Gastrocnemius medialis (tissue), 4 donors: ENCODE measurements at regions not wholly inside any gene's neighbourhood (a gene's known extent, or its start where the extent isn't known, plus 50 kb on each side); places are given as distances from the start of the nearest gene placed in this dataset.

Experiments used
- ATAC-seq, 2 donors: fragments of 150-250 bp; one replicate each; pipeline ENCODE4 v1.9.1; 2016
- DNase-seq, 2 donors: peaks; one replicate each; pipeline ENCODE4 v3.0.0-alpha.2; 2019
- H3K27ac ChIP-seq, 4 donors: fragments of 200-600 bp; sonication (generic); 1 replicate in 1 of 4; 2 replicates in 3 of 4; pipeline ENCODE4 v1.5.1; 2016 to 2018; ENCODE audit warnings: mild to moderate bottlenecking in 2 of 4, moderate library complexity in 1 of 4
- H3K27me3 ChIP-seq, 3 donors: fragments of 200-600 bp; sonication (generic) in 2 of 3; 1 replicate in 1 of 3; 2 replicates in 2 of 3; pipeline versions ENCODE4 v1.5.1 to v1.6.0; 2016 to 2019; ENCODE audit warnings: mild to moderate bottlenecking in 1 of 3, moderate library complexity in 1 of 3
- H3K36me3 ChIP-seq, 2 donors: fragments of 200-600 bp; sonication (generic) in 1 of 2; one replicate each; pipeline ENCODE4 v1.5.1; 2017 to 2018
- H3K4me1 ChIP-seq, 2 donors: fragments of 200-600 bp; sonication (generic) in 1 of 2; one replicate each; pipeline ENCODE4 v1.5.1; 2016 to 2017; ENCODE audit warnings: mild to moderate bottlenecking in 2 of 2
- H3K4me3 ChIP-seq, 4 donors: fragments of 200-600 bp; sonication (generic) in 3 of 4; 1 replicate in 1 of 4; 2 replicates in 3 of 4; pipeline ENCODE4 v1.5.1; 2016 to 2019; ENCODE audit warnings: mild to moderate bottlenecking in 2 of 4
- H3K9me3 ChIP-seq, 3 donors: fragments of 200-600 bp; sonication (generic) in 2 of 3; 1 replicate in 1 of 3; 2 replicates in 2 of 3; pipeline ENCODE4 v1.5.1; 2016 to 2019
- POLR2A ChIP-seq, 2 donors: fragments of 450-650 bp; IDR thresholded peaks; one replicate each; pipeline ENCODE4 v1.6.1; 2017; ENCODE audit warnings: antibody characterized with exemption in 2 of 2, mild to moderate bottlenecking in 2 of 2, moderate library complexity in 2 of 2
- in situ Hi-C, 4 donors: fragments of 200-750 bp; cut with MboI; loops; one replicate each; pipeline versions ENCODE4 v1.15.0 to v1.8.0; 2017; ENCODE audit warnings: low sequenced_read_pairs in 4 of 4
- intact Hi-C: fragments of 100-400 bp; cut with DNase I; formaldehyde crosslinking; loops from one replicate; pipeline ENCODE4 v1.15.1; 2023; ENCODE audit warnings: low total_unique reads
- TF ChIP-seq, protein P1 (sequence below), 5 experiments: fragments of 450-650 bp in 3 of 5; fragments of 200-600 bp in 2 of 5; sonication (generic) in 2 of 5; IDR thresholded peaks in 4 of 5; conservative IDR thresholded peaks in 1 of 5; 1 replicate in 4 of 5; 2 replicates in 1 of 5; pipeline ENCODE4 v1.5.1; 2016 to 2019; ENCODE audit warnings: antibody characterized with exemption in 5 of 5, mild to moderate bottlenecking in 3 of 5, moderate library complexity in 3 of 5

DNA sequence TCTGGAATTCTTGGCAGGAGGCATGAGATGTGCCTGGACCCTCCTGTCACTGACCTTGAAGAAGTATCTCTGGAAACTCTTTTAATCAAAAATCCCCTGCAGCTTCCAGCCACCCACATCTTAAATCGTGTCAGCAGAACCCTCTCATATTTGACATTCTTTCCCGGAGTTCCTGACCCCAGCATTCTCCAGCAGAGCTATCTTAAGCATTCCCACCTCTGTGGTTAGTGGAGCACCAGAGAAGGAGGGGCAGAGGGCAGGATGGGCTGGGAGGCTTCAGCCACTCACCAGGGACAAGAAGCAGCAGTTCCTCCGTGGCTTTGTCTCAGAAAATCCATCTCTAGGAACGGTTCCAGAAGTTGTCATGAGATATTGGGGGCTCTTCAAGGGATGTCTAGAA, 149.9 kb downstream of the RGS9 start:
- Histone ChIP-seq H3K27me3 (no peaks in the 10 kb centered on the region), H3K9me3 (peaks cover 0 to 8% (median 0%) of the 10 kb centered on the region in 3 donors), H3K4me1 (no peaks in the 10 kb centered on the region), H3K36me3 (no peaks in the 10 kb centered on the region), H3K27ac (no peak overlapping the region), H3K4me3 (no peak overlapping the region)
- in situ Hi-C loops (loop anchor here in 2 of 4 donors (25.0 kb wide), 1 partner anchor 875 kb away; no protein-coding TSS in a partner anchor), intact Hi-C loops (no loop called here)
- TF ChIP-seq POLR2A (IDR thresholded peaks at IDR 0.05), result no peak
- TF ChIP-seq, protein P1, sequence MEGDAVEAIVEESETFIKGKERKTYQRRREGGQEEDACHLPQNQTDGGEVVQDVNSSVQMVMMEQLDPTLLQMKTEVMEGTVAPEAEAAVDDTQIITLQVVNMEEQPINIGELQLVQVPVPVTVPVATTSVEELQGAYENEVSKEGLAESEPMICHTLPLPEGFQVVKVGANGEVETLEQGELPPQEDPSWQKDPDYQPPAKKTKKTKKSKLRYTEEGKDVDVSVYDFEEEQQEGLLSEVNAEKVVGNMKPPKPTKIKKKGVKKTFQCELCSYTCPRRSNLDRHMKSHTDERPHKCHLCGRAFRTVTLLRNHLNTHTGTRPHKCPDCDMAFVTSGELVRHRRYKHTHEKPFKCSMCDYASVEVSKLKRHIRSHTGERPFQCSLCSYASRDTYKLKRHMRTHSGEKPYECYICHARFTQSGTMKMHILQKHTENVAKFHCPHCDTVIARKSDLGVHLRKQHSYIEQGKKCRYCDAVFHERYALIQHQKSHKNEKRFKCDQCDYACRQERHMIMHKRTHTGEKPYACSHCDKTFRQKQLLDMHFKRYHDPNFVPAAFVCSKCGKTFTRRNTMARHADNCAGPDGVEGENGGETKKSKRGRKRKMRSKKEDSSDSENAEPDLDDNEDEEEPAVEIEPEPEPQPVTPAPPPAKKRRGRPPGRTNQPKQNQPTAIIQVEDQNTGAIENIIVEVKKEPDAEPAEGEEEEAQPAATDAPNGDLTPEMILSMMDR (IDR thresholded peaks at IDR 0.05 in 4 of 5, conservative IDR thresholded peaks at IDR 0.05 in 1 of 5), result no peak
- ATAC-seq, result no peak
- DNase-seq, result no peak

- DNase-seq (no peak), ATAC-seq (no peak)
- TF ChIP-seq POLR2A (IDR thresholded peaks at IDR 0.05), result no peak
- TF ChIP-seq, protein P1 (IDR thresholded peaks at IDR 0.05 in 4 of 5, conservative IDR thresholded peaks at IDR 0.05 in 1 of 5), result no peak
- H3K9me3 ChIP-seq, result peaks cover 0 to 8% (median 0%) of the 10 kb centered on the region in 3 donors
- H3K4me3 ChIP-seq, result no peak overlapping the region
- H3K27me3 ChIP-seq, result no peaks in the 10 kb centered on the region
- H3K36me3 ChIP-seq, result no peaks in the 10 kb centered on the region
- in situ Hi-C loops (loop anchor here in 2 of 4 donors (25.0 kb wide), 1 partner anchor 879 kb away; no protein-coding TSS in a partner anchor), intact Hi-C loops (no loop called here)
- H3K4me1 ChIP-seq, result no peaks in the 10 kb centered on the region
- H3K27ac ChIP-seq, result no peak overlapping the region
Measured at GRCh38 chr17:65283704-65284103, 146.5 kb downstream of the RGS9 start.

DNA sequence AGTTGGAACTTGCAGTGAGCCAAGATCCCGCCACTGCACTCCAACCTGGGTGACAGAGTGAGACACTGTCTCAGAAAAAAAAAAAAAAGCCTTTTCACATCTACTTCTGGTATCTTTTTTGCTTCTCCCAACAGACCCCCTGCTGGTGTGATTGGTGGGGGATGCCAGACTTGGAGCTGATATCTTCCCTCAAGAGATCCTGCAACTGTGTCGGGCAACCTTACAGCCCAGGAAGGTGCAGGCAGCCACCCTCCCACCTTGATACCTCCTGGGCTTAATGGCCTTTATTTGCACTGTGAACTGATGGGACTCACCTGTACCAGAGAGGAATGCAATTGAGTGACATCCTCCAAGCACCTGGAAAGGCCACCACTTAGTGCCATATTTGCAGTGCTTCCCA, 142.3 kb downstream of the RGS9 start:
- intact Hi-C loops, result no loop called here
- Histone ChIP-seq H3K4me3 (no peak overlapping the region), H3K27me3 (peaks cover 0 to 15% (median 0%) of the 10 kb centered on the region in 3 donors), H3K36me3 (no peaks in the 10 kb centered on the region), H3K4me1 (no peaks in the 10 kb centered on the region), H3K9me3 (peaks cover 0 to 8% (median 0%) of the 10 kb centered on the region in 3 donors), H3K27ac (no peak overlapping the region)
- DNase-seq (no peak), ATAC-seq (no peak)
- in situ Hi-C loops, result loop anchor here in 2 of 4 donors (25.0 kb wide), 1 partner anchor 883 kb away; no protein-coding TSS in a partner anchor
- TF ChIP-seq POLR2A (IDR thresholded peaks at IDR 0.05), result no peak
- TF ChIP-seq, protein P1 (IDR thresholded peaks at IDR 0.05 in 4 of 5, conservative IDR thresholded peaks at IDR 0.05 in 1 of 5), result no peak

- H3K36me3 ChIP-seq, result no peaks in the 10 kb centered on the region
- H3K4me1 ChIP-seq, result no peaks in the 10 kb centered on the region
- no peak for TF ChIP-seq POLR2A (IDR thresholded peaks at IDR 0.05)
- TF ChIP-seq, protein P1 (IDR thresholded peaks at IDR 0.05 in 4 of 5, conservative IDR thresholded peaks at IDR 0.05 in 1 of 5), result no peak
- ATAC-seq (no peak), DNase-seq (no peak)
- H3K27me3 ChIP-seq, result peaks cover 0 to 15% (median 0%) of the 10 kb centered on the region in 3 donors
- in situ Hi-C loops, result loop anchor here in 2 of 4 donors (25.0 kb wide), 1 partner anchor 883 kb away; no protein-coding TSS in a partner anchor
- intact Hi-C loops, result no loop called here
- no peak overlapping the region for H3K4me3 ChIP-seq
- no peak overlapping the region for H3K27ac ChIP-seq
- H3K9me3 ChIP-seq, result peaks cover 0 to 8% (median 0%) of the 10 kb centered on the region in 3 donors
Measured at GRCh38 chr17:65278820-65279184, 141.6 kb downstream of the RGS9 start.
